HCT116 (cell line): ENCODE measurements at regions not wholly inside any gene's neighbourhood (a gene's known extent, or its start where the extent isn't known, plus 50 kb on each side); places are given as distances from the start of the nearest gene placed in this dataset.

Source experiments
- ATAC-seq: fragments of 200-7000 bp; cut with Tn5 transposase; 2 replicates; pipeline ENCODE4 v1.9.1; 2020; ENCODE audit warnings: mild to moderate bottlenecking, moderate library complexity
- BruUV-seq: library from RNA; stranded (reverse); fragments of 400-500 nt; replicated peaks from 2 replicates; lab custom pipeline; 2021; lab: Mats Ljungman, UMichigan
- CTCF ChIA-PET: fragments of 300-600 bp; sonication (Branson Sonifier 250); formaldehyde crosslinking; loops from one replicate; lab custom pipeline; 2021; ENCODE audit warnings: antibody characterized with exemption; lab: Charles Lee
- POLR2A ChIA-PET: fragments of 300-600, 350-600 bp; sonication (Branson Sonifier 250); formaldehyde crosslinking; loops from one replicate; lab custom pipeline; 2021; ENCODE audit warnings: antibody characterized with exemption; lab: Charles Lee
- RAD21 ChIA-PET, 2 experiments: fragments of 300-600 bp; sonication (Branson Sonifier 250); formaldehyde crosslinking; loops; one replicate each; lab custom pipeline; 2023; ENCODE audit warnings: low total read pairs in 2 of 2; ENCODE audit not compliant: uncharacterized antibody in 2 of 2, unreplicated experiment in 2 of 2, low non-redundant PET in 1 of 2; lab: Charles Lee
- DNase-seq: peaks from one replicate; pipeline ENCODE4 v3.0.0-alpha.2; 2010; ENCODE audit warnings: low read depth, low spot score
- H2AFZ ChIP-seq: fragments of 200-600 bp; shearing (Covaris generic), sonication (generic); 2 replicates; pipeline ENCODE4 v1.6.1; 2017; ENCODE audit warnings: low read depth, mixed run types, mixed read lengths, antibody characterized with exemption, low read length; ENCODE audit not compliant: poor library complexity, severe bottlenecking
- H3K27ac ChIP-seq: 2 replicates; pipeline ENCODE4 v1.5.1; 2012; ENCODE audit warnings: low read depth, low read length
- H3K27me3 ChIP-seq: fragments of 200-600 bp; sonication (generic); 2 replicates; pipeline ENCODE4 v1.6.1; 2016; ENCODE audit warnings: mixed run types, low read length, mixed read lengths; ENCODE audit not compliant: insufficient read depth
- H3K36me3 ChIP-seq, 2 experiments: fragments of 200-500 bp in 1 of 2; fragments of 200-600 bp in 1 of 2; sonication (Bioruptor generic) in 1 of 2; sonication (generic) in 1 of 2; 2 replicates each; pipeline versions ENCODE4 v1.5.1 to v1.6.1; 2014 to 2016; ENCODE audit warnings: low read length in 2 of 2, inconsistent platforms in 1 of 2, mixed read lengths in 1 of 2, mixed run types in 1 of 2; ENCODE audit not compliant: insufficient read depth in 2 of 2, control insufficient read depth in 1 of 2
- H3K4me1 ChIP-seq, 2 experiments: fragments of 200-600 bp in 1 of 2; sonication (generic) in 1 of 2; 2 replicates each; pipeline versions ENCODE4 v1.5.1 to v1.6.1; 2012 to 2017; ENCODE audit warnings: low read length in 2 of 2, inconsistent platforms in 1 of 2, mild to moderate bottlenecking in 1 of 2, mixed read lengths in 1 of 2, mixed run types in 1 of 2, moderate library complexity in 1 of 2; ENCODE audit not compliant: insufficient read depth in 2 of 2, control insufficient read depth in 1 of 2
- H3K4me2 ChIP-seq: fragments of 200-600 bp; sonication (generic); 2 replicates; pipeline ENCODE4 v1.6.1; 2017; ENCODE audit warnings: mixed run types, low read length, mixed read lengths
- H3K4me3 ChIP-seq, 2 experiments: fragments of 200-600 bp in 1 of 2; sonication (generic) in 1 of 2; replicated peaks in 1 of 2; 2 replicates each; pipeline ENCODE4 v1.5.1; 2011 to 2016; ENCODE audit warnings: low read length in 2 of 2, control low read depth in 1 of 2, low read depth in 1 of 2, mild to moderate bottlenecking in 1 of 2, mixed read lengths in 1 of 2, mixed run types in 1 of 2
- H3K79me2 ChIP-seq: fragments of 200-600 bp; sonication (generic); 2 replicates; pipeline ENCODE4 v1.6.1; 2017; ENCODE audit warnings: mild to moderate bottlenecking, mixed run types, low read length, moderate library complexity, mixed read lengths; ENCODE audit not compliant: insufficient read depth
- H3K9ac ChIP-seq: fragments of 200-600 bp; sonication (generic); 2 replicates; pipeline ENCODE4 v1.6.1; 2016; ENCODE audit warnings: low read length, mixed read lengths
- H3K9me2 ChIP-seq: fragments of 200-600 bp; sonication (generic), shearing (Covaris generic); 2 replicates; pipeline ENCODE4 v1.6.1; 2017; ENCODE audit warnings: mixed run types, mild to moderate bottlenecking, moderate library complexity; ENCODE audit not compliant: insufficient read depth
- H3K9me3 ChIP-seq, 2 experiments: fragments of 200-500 bp in 1 of 2; fragments of 200-600 bp in 1 of 2; sonication (Bioruptor generic) in 1 of 2; sonication (generic) in 1 of 2; 2 replicates each; pipeline ENCODE4 v1.6.1; 2014 to 2017; ENCODE audit warnings: low read length in 2 of 2, mixed read lengths in 2 of 2, inconsistent platforms in 1 of 2, low read depth in 1 of 2, mild to moderate bottlenecking in 1 of 2, mixed run types in 1 of 2, moderate library complexity in 1 of 2; ENCODE audit not compliant: control insufficient read depth in 1 of 2, insufficient read depth in 1 of 2
- H4K20me1 ChIP-seq: fragments of 200-600 bp; sonication (generic), shearing (Covaris generic); 2 replicates; pipeline ENCODE4 v1.6.1; 2017; ENCODE audit warnings: mixed run types, mild to moderate bottlenecking, moderate library complexity; ENCODE audit not compliant: insufficient read depth
- CBX3 ChIP-seq: IDR thresholded peaks from 2 replicates; pipeline ENCODE4 v1.6.1; 2012; ENCODE audit warnings: low read depth
- CEBPB ChIP-seq: IDR thresholded peaks from 2 replicates; pipeline ENCODE4 v1.6.1; 2012; ENCODE audit warnings: low read depth
- ELF1 ChIP-seq: IDR thresholded peaks from 2 replicates; pipeline ENCODE4 v1.6.1; 2012; ENCODE audit warnings: low read depth, borderline replicate concordance
- POLR2A ChIP-seq: IDR thresholded peaks from 2 replicates; pipeline ENCODE4 v1.7.0; 2011; ENCODE audit warnings: borderline replicate concordance; ENCODE audit not compliant: insufficient read depth, insufficient read length; ENCODE audit errors: extremely low read depth
- SIN3A ChIP-seq: IDR thresholded peaks from 2 replicates; pipeline ENCODE4 v1.6.1; 2012; ENCODE audit warnings: low read depth
- SRF ChIP-seq: IDR thresholded peaks from 2 replicates; pipeline ENCODE4 v1.6.1; 2012; ENCODE audit warnings: low read depth
- TCF7L2 ChIP-seq: IDR thresholded peaks from 2 replicates; pipeline ENCODE4 v1.7.0; 2011; ENCODE audit warnings: borderline replicate concordance, inconsistent platforms; ENCODE audit not compliant: insufficient read depth, insufficient read length; ENCODE audit errors: extremely low read depth
- ZFX ChIP-seq: fragments of 450-650 bp; IDR thresholded peaks from 2 replicates; pipeline ENCODE4 v1.6.1; 2017
- ZNF274 ChIP-seq: fragments of 200-500 bp; sonication (Bioruptor generic); IDR thresholded peaks from 2 replicates; pipeline ENCODE4 v1.6.1; 2014; ENCODE audit warnings: mild to moderate bottlenecking, low read depth, low read length, inconsistent platforms
- intact Hi-C: fragments of 100-400 bp; cut with micrococcal nuclease; formaldehyde crosslinking; loops from 2 replicates; pipeline ENCODE4 v1.10.0; 2022
- TF ChIP-seq, protein P1 (sequence below): IDR thresholded peaks from 2 replicates; pipeline ENCODE4 v1.6.1; 2012; ENCODE audit warnings: low read depth
- TF ChIP-seq, protein P2 (sequence below): IDR thresholded peaks from 2 replicates; pipeline ENCODE4 v1.6.1; 2012

DNA sequence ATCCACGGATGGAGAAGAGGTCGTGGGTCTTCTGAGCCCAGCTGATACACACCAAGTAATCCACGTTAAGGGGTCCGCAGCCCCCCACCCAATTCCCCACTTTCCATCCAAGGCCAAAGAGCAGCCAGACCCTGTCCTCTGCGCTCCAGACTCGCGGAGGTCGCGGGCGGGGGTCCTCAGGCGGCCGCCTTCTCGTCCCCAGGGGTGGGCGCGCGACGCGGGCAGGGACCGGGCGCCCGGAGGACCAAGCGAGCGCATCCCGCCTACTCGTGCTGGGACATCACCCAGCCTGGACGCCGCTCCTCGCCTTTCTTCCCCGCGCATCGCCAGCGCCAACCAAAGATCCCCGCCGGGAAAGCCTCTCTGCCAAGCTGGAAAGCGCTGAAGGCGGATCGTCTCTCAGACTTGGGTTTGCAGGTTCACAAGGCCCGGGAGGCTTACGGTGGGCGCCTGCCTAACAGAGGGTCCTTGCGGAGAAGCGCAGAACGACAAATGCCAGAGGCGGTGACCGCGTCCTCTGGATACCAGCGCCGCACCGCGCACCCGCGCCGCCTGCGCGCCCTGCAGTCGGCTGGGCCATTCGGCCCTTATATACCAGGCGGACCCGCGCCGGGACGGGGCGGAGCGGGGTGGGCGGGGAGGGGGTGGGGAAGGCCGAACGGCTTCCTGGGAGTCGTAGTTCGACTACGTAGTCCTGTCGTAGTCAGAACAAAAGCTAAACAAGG, 471.6 kb downstream of the SOX9 start (continued):
- TF ChIP-seq, protein P1, sequence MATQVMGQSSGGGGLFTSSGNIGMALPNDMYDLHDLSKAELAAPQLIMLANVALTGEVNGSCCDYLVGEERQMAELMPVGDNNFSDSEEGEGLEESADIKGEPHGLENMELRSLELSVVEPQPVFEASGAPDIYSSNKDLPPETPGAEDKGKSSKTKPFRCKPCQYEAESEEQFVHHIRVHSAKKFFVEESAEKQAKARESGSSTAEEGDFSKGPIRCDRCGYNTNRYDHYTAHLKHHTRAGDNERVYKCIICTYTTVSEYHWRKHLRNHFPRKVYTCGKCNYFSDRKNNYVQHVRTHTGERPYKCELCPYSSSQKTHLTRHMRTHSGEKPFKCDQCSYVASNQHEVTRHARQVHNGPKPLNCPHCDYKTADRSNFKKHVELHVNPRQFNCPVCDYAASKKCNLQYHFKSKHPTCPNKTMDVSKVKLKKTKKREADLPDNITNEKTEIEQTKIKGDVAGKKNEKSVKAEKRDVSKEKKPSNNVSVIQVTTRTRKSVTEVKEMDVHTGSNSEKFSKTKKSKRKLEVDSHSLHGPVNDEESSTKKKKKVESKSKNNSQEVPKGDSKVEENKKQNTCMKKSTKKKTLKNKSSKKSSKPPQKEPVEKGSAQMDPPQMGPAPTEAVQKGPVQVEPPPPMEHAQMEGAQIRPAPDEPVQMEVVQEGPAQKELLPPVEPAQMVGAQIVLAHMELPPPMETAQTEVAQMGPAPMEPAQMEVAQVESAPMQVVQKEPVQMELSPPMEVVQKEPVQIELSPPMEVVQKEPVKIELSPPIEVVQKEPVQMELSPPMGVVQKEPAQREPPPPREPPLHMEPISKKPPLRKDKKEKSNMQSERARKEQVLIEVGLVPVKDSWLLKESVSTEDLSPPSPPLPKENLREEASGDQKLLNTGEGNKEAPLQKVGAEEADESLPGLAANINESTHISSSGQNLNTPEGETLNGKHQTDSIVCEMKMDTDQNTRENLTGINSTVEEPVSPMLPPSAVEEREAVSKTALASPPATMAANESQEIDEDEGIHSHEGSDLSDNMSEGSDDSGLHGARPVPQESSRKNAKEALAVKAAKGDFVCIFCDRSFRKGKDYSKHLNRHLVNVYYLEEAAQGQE = no peak
- no peak for TF ChIP-seq ZNF274
- peak; percentile 80 for TF ChIP-seq SIN3A
- TF ChIP-seq TCF7L2 = no peak
- TF ChIP-seq CBX3 = no peak

DNA sequence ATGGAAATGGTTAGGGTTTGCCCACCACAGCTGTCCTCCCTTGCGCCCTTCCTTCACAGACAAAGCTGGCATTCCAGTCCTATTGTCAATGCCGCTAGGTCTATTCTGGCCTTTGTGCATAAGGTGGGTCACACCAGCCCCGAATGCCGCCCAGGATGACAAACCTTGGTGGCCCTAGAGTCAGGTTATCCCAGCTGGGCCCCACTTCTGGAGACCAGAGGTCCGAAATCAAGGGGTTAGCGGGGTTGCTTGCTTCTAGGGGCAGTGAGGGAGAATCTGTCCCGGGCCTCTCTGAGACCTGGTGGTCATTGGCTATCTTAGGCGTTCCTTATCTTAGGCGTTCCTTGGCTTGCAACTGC, 472.1 kb downstream of the SOX9 start:
- intact Hi-C loops = loop anchor here (1.0 to 5.0 kb wide), 3 partner anchors 89 to 699 kb away; no protein-coding TSS in a partner anchor
- Histone ChIP-seq H3K4me2 (peak overlapping the region; percentile 50), H3K9ac (no peak overlapping the region), H3K4me1 (peaks cover 33 to 58% of the 10 kb centered on the region in 2 experiments), H4K20me1 (no peaks in the 10 kb centered on the region; the same call in 1 of the 2 replicates), H3K27ac (no peak overlapping the region), H3K9me3 (no peaks in the 10 kb centered on the region), H3K27me3 (no peaks in the 10 kb centered on the region), H3K9me2 (no peaks in the 10 kb centered on the region), H2AFZ (peak overlapping the region; percentile 55), H3K4me3 (peak overlapping the region; percentile 2 to 6; a peak in 1 of 4 replicates), H3K36me3 (no peaks in the 10 kb centered on the region), H3K79me2 (peaks cover 45% of the 10 kb centered on the region)
- BruUV-seq = no TSS peak
- no peak for DNase-seq
- CTCF ChIA-PET = interaction anchor here (1.0 to 3.4 kb wide), 2 partner anchors 33 to 36 kb away, joined by 4 to 28 read pairs; no protein-coding TSS in a partner anchor
- no peak for TF ChIP-seq ELF1
- no peak for TF ChIP-seq SRF
- peak; percentile 36; the same call in 1 of the 2 replicates for TF ChIP-seq ZFX
- TF ChIP-seq, protein P2, sequence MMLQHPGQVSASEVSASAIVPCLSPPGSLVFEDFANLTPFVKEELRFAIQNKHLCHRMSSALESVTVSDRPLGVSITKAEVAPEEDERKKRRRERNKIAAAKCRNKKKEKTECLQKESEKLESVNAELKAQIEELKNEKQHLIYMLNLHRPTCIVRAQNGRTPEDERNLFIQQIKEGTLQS = no peak
- TF ChIP-seq POLR2A = no peak
- TF ChIP-seq CEBPB = no peak
- 0 out of 2 replicates have a peak, but pooled peaks have one; percentile 0 for ATAC-seq
- POLR2A ChIA-PET = interaction anchor here (0.6 to 2.9 kb wide), 54 partner anchors 10 to 718 kb away, joined by 3 to 77 read pairs (median 4); partner anchors contain the start of gene COG1
- RAD21 ChIA-PET = interaction anchor here (0.6 to 1.3 kb wide), 4 partner anchors 10 to 36 kb away, joined by 3 to 8 read pairs (median 4); no protein-coding TSS in a partner anchor
